ENCODE measurements at regions not wholly inside any gene's neighbourhood (a gene's known extent, or its start where the extent isn't known, plus 50 kb on each side); places are given as distances from the start of the nearest gene placed in this dataset.
"Not testable (repeated sequence)": the region's sequence is repeated elsewhere in the genome, so short reads cannot be mapped to it uniquely, and the experiment has no call there.

DNA sequence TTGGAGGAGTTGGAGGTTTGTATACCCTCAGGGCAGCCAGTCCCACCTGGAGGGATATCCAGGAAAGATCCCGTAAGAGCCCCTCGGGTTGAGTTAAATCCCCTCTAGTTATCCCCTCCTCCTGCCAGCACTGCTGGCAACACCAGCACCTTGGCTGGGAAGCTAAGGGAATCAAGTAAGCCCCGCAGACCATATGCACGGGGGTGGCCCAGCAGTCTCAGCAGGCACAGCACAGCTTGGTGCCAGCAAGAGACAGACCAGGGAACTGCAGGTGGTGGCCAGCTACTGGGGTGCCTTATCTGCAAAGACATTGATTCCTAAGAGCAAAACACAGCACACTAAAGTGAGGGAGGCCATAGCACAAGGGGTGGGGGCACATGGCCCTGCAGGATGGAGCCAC lies 173.8 kb downstream of the GOLGA6L4 start:
- H2BK20ac ChIP-seq (ENCODE audit: low read depth, low read length); H3K36me3 ChIP-seq (ENCODE audit: control insufficient read depth, insufficient read depth, low read length); H3K4me3 ChIP-seq (ENCODE audit: insufficient read depth, low read depth, low read length); H2AK9ac ChIP-seq (replicated peaks; ENCODE audit: low read depth, low read length, poor library complexity); H3K56ac ChIP-seq (ENCODE audit: extremely low read depth, insufficient read depth, low read length); H2BK15ac ChIP-seq (ENCODE audit: low read depth, low read length); H4K5ac ChIP-seq (ENCODE audit: low read depth, low read length); H3K4me1 ChIP-seq (ENCODE audit: control insufficient read depth, insufficient read depth, low read length); H2BK5ac ChIP-seq (ENCODE audit: low read depth, low read length, poor library complexity, severe bottlenecking); H4K8ac ChIP-seq (ENCODE audit: low read depth in 2 of 2, low read length in 2 of 2); in situ Hi-C loops (cut with MboI; ENCODE audit: low sequenced_read_pairs); H3K18ac ChIP-seq (ENCODE audit: low read depth, low read length); CTCF ChIA-PET; H3K4me2 ChIP-seq (ENCODE audit: low read depth, low read length); H3K79me1 ChIP-seq (ENCODE audit: low read depth in 1 of 2, low read length in 2 of 2); ATAC-seq (ENCODE audit: low read depth); H2AK5ac ChIP-seq (ENCODE audit: low read depth, low read length); H4K91ac ChIP-seq (ENCODE audit: insufficient read depth, low read depth, low read length); H2AFZ ChIP-seq (replicated peaks; ENCODE audit: low read length, poor library complexity); BruUV-seq (replicated peaks); DNase-seq; H3K9me1 ChIP-seq (ENCODE audit: insufficient read depth, low read length); dilution Hi-C loops (cut with HindIII; ENCODE audit: low sequenced_read_pairs, unreplicated experiment); H3K27me3 ChIP-seq (ENCODE audit: control insufficient read depth, insufficient read depth, low read length); H3K4ac ChIP-seq (ENCODE audit: low read depth, low read length); H3K14ac ChIP-seq (replicated peaks; ENCODE audit: low read depth, low read length); POLR2A ChIA-PET (ENCODE audit: unreplicated experiment); intact Hi-C loops (cut with micrococcal nuclease); H3K9me3 ChIP-seq (ENCODE audit: control insufficient read depth, insufficient read depth, low read length); H2BK120ac ChIP-seq (ENCODE audit: low read depth, low read length); H3K23ac ChIP-seq (ENCODE audit: low read depth, low read length); H3K9ac ChIP-seq (ENCODE audit: low read depth, low read length); H3K27ac ChIP-seq (ENCODE audit: insufficient read depth, low read length); H4K20me1 ChIP-seq (ENCODE audit: insufficient read depth, low read length): not testable (repeated sequence)
- WGBS, 2 experiments (ENCODE audit: extremely low coverage in 2 of 2, insufficient read length in 1 of 2), result no CpG with 5 or more reads among the region's 4 CpGs

- H3K56ac ChIP-seq (ENCODE audit: extremely low read depth, insufficient read depth, low read length); H3K4ac ChIP-seq (ENCODE audit: low read depth, low read length); H3K4me2 ChIP-seq (ENCODE audit: low read depth, low read length); H3K9ac ChIP-seq (ENCODE audit: low read depth, low read length); H2BK120ac ChIP-seq (ENCODE audit: low read depth, low read length); H3K18ac ChIP-seq (ENCODE audit: low read depth, low read length); POLR2A ChIA-PET (ENCODE audit: unreplicated experiment); H2AK5ac ChIP-seq (ENCODE audit: low read depth, low read length); H3K9me1 ChIP-seq (ENCODE audit: insufficient read depth, low read length); H4K91ac ChIP-seq (ENCODE audit: insufficient read depth, low read depth, low read length); H4K20me1 ChIP-seq (ENCODE audit: insufficient read depth, low read length); H3K36me3 ChIP-seq (ENCODE audit: control insufficient read depth, insufficient read depth, low read length); H3K27ac ChIP-seq (ENCODE audit: insufficient read depth, low read length); BruUV-seq (replicated peaks); H4K5ac ChIP-seq (ENCODE audit: low read depth, low read length); H3K23ac ChIP-seq (ENCODE audit: low read depth, low read length); H2BK5ac ChIP-seq (ENCODE audit: low read depth, low read length, poor library complexity, severe bottlenecking); in situ Hi-C loops (cut with MboI; ENCODE audit: low sequenced_read_pairs); H2BK15ac ChIP-seq (ENCODE audit: low read depth, low read length); intact Hi-C loops (cut with micrococcal nuclease); H2AFZ ChIP-seq (replicated peaks; ENCODE audit: low read length, poor library complexity); H4K8ac ChIP-seq (ENCODE audit: low read depth in 2 of 2, low read length in 2 of 2); ATAC-seq (ENCODE audit: low read depth); dilution Hi-C loops (cut with HindIII; ENCODE audit: low sequenced_read_pairs, unreplicated experiment); H3K9me3 ChIP-seq (ENCODE audit: control insufficient read depth, insufficient read depth, low read length); H3K14ac ChIP-seq (replicated peaks; ENCODE audit: low read depth, low read length); H2BK20ac ChIP-seq (ENCODE audit: low read depth, low read length); H3K27me3 ChIP-seq (ENCODE audit: control insufficient read depth, insufficient read depth, low read length); H3K79me1 ChIP-seq (ENCODE audit: low read depth in 1 of 2, low read length in 2 of 2); H2AK9ac ChIP-seq (replicated peaks; ENCODE audit: low read depth, low read length, poor library complexity); DNase-seq; H3K4me1 ChIP-seq (ENCODE audit: control insufficient read depth, insufficient read depth, low read length); CTCF ChIA-PET: not testable (repeated sequence)
- WGBS, 2 experiments (ENCODE audit: extremely low coverage in 2 of 2, insufficient read length in 1 of 2), result no CpG with 5 or more reads among the region's 55 CpGs
- peak overlapping the region; percentile 36 for H3K4me3 ChIP-seq (ENCODE audit: insufficient read depth, low read depth, low read length)
These were observed 179.2 kb upstream of the ZSCAN2 start for GRCh38 chr15:84421513-84422181.

Data from IMR-90 (cell line).